Medulla oblongata (tissue), 1 donor: ENCODE measurements at regions not wholly inside any gene's neighbourhood (a gene's known extent, or its start where the extent isn't known, plus 50 kb on each side); places are given as distances from the start of the nearest gene placed in this dataset.
"Not testable (repeated sequence)": the region's sequence is repeated elsewhere in the genome, so short reads cannot be mapped to it uniquely, and the experiment has no call there.

Source experiments
- DNase-seq: peaks from one replicate; pipeline ENCODE4 v3.0.0-alpha.2; 2015; ENCODE audit errors: extremely low spot score

DNA sequence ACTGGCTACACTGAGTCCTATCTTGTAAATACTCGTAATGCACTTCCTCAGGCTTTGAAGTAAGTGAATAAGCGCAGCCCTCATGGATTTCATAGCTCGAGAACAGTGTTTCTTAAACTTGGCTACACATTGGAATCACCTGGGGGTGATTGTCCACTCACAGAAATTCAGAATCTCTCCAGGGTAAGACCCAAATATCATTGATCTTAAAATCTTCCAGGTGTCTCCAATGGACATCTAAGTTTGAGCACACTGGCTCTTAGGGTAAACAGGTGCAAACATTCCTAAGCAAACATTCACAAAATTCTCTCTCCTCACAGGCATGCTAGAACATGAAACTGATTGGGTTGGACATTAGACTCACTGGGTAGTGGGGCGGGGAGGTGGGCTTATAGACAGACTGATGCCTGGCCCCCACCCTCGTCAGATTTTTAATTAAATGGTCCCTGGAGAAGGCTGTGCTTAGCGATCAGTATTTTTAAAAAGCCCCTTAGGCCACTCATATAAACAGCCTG is 279.7 kb upstream of the TBL1XR1 start:
- no peak for DNase-seq

DNA sequence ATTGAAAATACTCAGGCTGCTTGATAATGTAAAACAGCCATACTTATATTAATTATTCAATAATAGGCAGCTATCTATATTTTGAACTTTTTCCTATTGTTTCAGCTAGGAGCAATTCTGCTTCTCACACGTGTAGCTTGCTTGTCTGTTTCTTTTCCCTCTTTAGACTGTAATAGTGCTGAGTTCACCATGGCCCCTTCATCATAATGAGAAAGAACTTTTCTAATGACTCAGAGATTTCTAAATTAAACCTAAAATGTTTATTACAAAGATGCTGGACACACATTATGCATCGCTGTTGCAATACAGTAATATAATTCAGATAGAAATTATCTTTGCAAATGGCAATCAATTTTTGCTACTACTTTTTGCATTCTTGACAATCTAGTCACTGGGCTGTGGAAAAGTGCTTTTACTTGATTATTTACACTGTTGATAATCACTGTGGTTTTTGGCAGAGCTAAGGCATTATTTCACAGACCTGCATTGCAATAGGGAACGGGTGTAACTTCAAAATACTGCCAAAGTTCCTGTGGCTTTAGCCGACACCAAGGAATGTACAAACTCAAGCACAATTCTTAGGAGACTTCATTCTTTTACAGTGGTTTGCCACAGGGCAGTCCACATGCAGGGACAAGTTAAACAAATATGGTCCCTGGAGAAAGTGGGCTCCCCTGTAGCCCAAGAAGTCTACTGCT is 281.0 kb upstream of the TBL1XR1 start:
- no peak for DNase-seq

DNA sequence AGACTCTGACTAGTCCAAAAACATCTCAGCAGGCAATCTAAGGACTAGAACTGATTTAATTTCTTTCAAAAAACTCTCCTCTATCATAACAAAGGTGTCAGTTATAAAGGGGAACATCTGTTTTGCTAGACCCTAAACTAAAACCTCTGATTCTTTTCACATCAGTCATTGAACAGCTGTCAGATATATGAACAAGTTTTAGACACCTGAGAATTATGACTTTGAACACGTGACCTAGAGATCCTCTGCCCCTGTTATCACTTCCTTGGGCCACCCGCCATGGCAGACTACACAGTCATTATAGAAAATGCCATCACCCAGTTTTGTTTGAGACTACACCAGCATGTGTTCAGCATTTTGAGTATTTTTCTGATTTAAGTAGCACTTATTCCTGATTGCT is 282.3 kb upstream of the TBL1XR1 start:
- DNase-seq, result no peak

DNA sequence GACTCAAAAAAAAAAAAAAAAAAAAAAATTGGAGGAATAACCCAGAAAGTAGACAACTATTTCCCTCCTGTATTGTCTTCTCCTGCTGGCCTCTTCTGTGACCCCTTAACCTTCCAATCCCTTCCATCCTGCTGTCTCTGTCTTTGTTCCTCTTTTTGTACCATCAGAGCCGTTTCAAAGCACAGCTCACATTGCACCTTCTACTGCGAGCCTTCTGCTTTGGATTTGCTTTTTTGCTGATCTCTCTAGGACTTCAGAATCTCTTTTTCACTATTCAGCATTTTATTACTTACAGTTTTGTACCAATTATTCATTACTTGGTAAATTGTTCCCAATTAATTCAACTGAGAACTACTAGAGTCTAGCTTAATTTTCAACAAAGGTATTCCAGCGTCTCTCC is 284.0 kb upstream of the TBL1XR1 start:
- no peak for DNase-seq

DNA sequence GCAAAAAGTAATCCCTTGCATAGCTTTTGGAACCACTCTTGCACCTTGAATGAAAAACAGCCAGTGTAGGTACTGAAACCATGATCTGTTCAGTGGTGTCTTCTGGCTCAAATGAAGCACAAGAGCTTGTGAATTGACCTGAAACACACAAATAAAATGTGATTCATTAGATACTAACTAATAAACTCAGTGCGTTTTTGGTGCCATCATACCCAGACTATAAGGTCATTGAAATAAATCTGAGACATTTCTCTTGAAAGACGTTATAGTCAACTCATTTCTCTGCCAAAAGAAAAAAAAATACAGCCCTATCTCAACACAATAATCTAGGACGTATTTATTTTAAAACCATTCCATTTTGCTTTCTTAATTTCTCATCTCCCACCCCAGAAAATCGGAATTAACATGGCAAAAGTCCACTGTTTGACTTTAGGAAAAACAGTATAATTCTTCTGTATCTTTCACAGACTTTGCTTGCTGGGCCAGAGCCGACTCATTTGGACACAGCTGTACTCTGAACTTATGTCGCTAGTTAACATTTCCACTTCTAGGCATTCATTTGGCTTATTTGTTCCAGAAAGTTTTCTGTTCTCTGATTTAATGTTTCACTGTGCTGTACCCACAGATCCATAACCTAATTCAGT is 284.9 kb upstream of the TBL1XR1 start:
- DNase-seq, result no peak

DNA sequence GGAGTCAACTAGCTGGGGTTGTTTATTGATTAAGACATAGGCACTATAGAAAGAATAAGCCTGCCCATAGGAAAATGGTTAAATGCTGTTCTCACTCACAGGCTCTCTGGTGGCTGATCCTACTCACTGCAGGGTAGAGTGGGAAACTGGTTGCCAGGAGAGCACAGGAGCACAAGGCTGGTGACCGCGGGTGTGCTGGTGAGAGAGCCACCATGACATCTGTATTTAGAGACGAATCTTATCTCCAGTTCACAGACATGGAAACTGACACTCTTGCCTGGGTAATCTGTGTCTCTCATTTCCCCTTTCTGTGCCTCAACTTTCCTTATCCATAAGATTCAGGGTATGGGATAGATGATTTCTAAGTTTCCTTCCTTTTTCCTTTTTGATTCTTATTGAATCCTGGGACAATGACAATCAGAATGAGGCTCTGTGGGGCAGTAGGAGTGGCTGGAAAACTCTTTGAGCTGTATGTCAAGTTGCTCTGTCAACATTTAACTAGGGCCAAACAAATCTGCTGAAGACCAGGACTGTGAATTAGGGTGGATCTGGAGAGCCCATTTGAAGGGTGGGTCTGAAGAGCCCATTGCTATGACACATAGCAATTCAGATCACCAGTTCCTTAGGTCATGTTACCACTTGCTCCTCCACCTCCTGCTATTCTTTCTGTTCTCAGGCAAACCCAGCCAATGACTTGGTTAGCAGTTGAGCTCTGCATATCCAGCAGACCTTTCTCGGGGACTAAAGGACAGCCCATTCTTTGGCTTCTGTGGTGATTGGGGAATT is 286.1 kb upstream of the TBL1XR1 start:
- no peak for DNase-seq

DNA sequence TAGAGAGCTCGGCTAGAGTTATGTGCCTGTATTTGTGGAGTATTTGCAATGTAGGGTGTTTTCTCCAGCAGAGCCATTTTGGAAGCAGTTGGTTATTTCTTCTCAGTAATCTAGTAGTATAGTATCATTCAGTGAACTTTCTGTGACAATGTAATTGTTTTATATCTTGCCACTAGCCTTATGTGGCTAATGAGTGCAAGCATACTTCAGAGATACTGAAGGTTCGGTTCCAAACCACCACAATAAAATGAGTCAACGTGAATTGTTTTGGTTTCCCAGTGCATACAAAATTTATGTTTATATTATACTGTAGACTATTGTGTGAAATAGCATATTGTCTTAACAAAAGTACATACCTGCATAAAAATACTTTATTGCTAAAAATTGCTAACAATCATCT is 286.9 kb upstream of the TBL1XR1 start:
- DNase-seq, result no peak

DNA sequence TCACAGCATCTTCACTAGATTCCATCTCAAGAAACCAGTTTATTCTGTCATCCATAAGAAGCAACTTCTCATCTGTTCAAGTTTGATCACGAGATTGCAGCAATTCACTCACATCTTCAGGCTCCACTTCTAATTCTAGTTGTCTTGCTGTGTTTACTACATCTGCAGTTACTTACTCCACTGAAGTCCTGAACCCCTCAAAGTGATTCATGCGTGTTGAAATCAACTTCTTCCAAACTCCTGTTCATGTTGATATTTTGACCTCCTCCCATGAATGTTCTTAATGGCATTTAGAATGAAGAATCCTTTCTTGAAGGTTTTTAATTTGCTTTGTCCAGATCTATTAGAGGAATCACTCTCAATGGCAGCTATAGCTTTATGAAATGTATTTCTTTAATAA is 287.6 kb upstream of the TBL1XR1 start:
- no peak for DNase-seq

DNA sequence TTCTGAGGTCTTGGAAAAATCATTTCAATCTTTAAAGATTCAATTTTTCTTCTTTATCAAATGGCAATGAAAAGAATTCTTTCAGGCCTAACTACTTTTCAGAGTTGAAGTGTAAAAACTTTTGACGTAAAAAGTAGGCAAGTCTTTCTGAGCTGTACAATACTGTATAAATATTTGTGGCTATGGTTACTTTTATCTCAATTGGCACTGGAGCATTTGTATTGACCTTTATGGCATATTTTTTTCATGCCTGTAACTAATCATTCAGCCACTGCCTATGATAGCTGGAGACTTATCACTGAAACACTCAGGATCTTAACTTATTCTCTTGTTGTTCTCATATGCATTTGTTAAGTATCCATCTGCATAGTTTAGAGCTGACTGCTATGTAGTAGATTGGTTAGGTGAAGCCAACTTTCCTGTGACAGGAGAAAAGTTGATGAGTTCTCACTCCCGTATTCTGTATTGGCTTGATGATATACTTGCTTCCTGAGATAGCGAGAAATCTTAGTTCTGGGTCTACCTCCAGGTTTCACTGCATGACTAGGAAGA is 290.4 kb upstream of the TBL1XR1 start:
- no peak for DNase-seq

DNA sequence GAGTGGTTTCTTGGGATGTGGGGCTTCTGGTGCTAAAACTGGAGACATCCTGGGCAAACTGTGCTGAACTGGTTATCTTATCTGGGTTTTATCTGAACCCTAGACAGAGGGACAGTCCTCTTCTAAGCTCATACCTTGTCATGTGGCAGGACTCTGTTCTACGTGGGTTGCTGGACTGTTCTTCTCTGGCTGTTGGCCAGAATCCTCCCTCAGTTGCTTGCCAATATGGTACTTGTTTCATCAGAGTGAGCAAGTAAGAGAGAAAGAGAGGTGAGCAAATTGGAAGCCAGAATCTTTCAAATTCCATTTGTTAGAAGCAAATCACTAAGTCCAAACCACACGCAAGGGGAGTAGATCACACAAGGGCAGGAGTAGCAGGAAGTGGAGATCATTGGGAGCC is 291.5 kb upstream of the TBL1XR1 start:
- no peak for DNase-seq

DNA sequence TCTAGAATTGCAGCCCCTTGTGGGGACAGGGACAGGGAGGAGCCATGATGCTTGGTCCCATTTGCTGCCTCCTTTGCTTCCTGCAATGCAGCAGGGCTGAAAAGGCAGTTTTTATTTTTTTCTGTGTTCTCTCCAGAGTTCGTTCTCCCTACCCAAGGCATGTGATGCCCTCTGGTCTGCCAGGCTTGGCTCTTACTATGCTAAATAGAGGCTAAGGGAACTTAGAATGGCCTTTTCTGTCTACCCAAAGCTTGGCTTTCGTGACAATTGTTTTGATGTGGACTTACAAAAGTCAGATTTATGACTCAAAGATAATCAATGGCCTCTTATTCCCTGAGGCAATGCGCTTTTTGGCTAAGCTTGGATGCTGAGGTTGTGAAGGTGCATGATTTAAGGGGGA is 293.3 kb upstream of the TBL1XR1 start:
- DNase-seq, result peak; percentile 92

DNA sequence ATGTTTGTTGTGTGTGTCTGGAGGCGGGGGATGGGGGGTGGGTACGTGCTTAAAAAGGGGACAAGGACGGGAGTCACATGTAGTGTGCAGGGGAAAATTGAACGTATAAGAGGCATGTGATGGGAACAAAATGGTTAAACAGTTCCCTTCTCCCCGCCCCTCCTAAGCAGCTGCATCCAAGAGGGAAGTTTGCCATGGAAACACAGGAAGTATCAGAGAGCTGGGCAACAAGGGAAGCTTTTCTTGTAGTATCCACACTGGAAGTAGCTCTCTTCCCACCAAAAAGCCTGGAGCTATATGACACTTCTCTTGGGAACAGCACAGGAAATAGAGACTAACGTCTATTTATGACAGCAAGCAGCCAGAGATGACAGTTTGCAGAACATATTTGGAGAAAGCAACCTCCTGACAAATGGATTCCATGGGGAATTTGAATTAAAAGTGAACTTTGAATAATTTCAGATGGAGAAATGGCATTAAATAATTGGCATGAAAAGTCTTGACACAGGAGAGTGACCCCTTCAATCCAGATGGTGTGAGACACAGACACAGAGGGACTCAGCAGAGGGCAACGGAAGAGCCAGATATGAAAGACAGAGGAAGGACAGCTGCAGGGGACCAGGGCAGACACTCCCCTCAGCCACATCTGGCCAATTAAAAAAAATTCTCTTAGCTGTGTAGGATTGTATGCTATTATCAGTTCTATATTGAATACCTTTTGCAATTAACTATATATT is 294.2 kb upstream of the TBL1XR1 start:
- DNase-seq, result peak; percentile 94

DNA sequence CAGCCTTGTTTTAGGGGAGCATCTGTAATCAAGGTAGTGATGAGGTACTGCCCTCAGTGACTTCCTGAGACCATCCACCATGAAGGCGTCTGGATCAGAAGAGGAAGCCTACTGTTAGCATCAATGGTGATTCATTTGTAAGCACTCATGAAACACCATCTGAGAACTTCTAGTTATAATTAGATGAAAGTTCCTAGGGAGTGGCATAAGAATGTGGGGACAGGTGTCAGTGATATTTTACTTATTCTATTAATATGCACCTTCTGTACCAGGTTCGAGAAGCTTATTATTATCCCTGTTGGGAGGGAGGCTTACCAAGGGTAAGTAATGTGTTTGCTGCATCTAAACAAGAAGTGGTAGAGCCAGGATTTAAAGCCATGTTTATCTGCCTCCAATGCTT is 295.8 kb upstream of the TBL1XR1 start:
- no peak for DNase-seq

DNA sequence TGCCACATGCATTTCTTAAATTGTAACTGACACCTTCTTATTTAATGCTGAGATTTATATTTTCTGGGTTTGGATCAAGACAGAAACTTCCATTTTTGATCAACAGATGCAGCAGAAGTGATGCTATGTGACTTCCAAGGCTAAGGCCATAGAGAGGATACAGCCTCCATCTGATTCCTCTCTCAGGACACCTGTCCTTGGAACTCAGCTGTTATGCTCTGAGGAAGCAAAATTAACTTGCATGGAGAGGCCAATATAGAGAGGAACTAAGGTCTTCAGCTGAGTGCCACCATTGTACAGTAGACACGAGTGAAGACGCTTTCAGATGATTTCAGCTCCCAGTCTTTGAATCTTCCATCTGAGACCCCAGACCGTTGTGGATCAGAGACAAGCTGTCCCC is 296.9 kb upstream of the TBL1XR1 start:
- DNase-seq, result no peak

DNA sequence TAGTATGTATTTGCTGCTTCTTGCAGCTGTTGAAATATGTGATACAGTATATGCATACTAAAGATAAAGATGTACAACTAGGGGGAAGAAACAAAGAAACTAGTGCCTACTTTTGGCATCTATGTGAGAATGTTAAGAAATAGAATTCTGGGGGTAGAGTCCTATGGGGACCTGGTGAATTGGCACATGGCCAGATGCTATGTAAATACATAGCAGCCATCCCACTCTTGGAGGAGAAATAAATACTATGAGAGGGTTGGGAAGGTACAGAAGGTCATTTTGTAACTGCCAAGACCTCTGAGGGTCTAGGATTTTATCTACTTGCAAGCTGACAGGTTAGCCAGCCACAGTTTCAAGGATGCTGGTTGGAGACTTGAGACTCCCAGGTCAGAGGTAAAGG is 298.3 kb upstream of the TBL1XR1 start:
- DNase-seq, result no peak

DNA sequence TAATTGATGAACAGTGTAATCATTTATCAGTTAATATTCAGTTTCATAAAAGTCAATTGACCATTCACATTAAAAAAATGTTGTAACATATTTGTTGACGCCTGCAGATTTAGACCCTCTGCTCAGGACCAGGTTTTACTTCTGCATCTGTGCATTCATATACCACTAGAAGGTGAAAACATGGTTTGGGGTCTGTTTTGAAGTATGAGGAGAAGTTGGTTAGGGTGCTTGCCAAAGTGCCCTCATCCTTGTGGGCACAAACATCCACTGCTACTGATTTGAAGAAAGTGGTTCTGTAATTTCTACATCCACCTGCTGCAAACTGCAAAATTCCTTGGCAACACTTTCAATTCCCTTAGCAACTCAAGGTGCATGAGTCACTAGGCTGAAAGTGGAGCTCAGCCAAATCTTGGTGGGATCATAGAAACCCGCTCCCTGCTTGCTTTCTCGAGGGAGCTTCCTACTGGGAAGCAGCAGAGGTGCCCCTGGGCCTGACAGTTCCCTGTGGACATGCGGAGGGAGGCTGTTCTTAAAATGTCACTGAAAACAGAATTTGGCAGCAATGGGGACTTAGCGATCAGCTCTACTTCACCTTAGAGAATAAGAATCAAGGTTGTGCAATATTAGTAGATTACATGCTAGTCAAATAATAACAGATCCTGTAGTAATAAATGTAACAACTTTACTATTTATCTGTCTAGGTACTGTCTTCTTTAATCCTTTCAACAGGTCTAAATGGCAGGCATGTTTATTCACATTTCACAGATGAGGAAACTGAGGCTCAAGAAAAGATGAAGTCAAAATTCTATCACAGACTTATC is 301.0 kb upstream of the TBL1XR1 start:
- no peak for DNase-seq

DNA sequence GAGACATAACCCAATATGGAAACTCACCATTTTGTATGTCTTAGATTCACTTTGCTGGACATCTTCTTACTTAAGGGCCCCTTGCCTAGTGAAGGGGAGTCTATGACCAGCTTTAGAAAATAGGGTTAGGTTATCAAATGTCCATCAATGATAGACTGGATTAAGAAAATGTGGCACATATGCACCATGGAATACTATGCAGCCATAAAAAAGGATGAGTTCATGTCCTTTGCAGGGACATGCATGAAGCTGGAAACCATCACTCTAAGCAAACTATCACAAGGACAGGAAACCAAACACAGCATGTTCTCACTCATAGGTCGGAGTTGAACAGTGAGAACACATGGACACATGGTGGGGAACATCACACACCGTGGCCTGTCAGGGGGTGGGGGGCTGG is 301.8 kb upstream of the TBL1XR1 start:
- DNase-seq, result not testable (repeated sequence)

DNA sequence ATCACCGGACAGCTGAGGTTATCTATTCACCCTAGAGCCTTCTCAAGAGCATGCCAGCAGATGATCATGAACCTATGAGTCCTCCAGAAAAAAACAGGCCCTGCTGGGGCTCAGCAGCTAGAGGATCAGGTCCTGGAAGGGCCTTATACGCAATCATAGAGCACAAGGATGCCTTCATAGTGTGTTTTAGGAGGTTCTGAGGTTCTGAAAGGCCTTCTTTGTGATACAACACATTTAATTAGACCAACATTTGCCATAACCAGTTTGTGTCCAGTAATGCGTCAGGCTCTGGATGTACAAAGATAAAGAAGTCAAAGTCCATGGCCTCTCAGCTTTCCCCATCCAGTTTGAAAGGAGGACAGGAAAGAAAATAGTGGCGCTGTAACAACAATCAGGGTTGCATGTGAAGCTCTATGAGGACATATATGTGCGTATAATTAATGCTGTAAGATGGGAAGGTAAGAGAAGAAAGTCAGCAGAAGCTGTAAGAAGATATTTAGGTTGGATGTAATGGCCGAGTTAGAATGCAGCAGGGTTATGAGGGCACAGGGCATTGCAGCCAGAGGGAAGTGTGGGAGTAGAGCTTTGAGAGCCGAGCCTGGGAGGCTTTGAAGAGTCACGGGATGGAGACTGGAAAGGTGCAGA is 302.6 kb upstream of the TBL1XR1 start:
- no peak for DNase-seq

DNA sequence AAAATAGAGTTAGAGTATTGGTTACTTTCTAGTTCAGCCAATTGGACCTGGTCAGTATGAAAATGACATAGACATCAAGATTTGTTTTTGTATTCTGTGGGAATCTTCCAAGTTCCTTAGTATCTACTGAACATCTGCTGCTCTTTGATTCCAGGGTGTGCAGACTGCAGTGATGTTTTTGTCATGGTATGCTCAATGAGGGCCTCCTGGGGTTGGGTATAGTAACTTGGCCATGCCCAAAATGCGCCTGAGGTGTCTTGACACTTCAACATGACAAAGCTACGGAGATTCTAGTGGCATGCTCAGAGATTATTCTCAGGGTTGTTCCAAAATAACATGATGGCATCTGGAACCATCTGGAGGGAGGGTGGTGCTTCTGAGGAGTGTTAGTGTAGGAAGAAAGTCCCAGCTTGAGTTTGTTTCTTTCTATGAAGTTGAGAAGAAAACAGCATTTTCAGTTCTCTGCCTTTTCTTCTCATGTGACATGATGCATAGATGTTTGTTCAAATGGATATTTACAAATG is 313.5 kb upstream of the TBL1XR1 start:
- no peak for DNase-seq
